T-cell (primary cell): ENCODE measurements at regions not wholly inside any gene's neighbourhood (a gene's known extent, or its start where the extent isn't known, plus 50 kb on each side); places are given as distances from the start of the nearest gene placed in this dataset.

Experiments used
- ATAC-seq, 4 experiments: fragments of 200-7000 bp in 3 of 4; fragments of 150-1000 bp in 1 of 4; cut with Tn5 transposase; replicated peaks in 1 of 4; 1 replicate in 3 of 4; 2 replicates in 1 of 4; pipeline ENCODE4 v1.10.0; 2021; ENCODE audit warnings: moderate library complexity in 3 of 4, mild to moderate bottlenecking in 2 of 4, moderate number of reproducible peaks in 1 of 4
- CTCF ChIA-PET, 2 donors: fragments of 300-600 bp; sonication (Branson Sonifier 250); formaldehyde crosslinking; loops; one replicate each; lab custom pipeline; 2022; ENCODE audit warnings: antibody characterized with exemption in 2 of 2; lab: Charles Lee
- POLR2A ChIA-PET, 2 donors: fragments of 300-600 bp; sonication (Branson Sonifier 250); formaldehyde crosslinking; loops; one replicate each; lab custom pipeline; 2022; ENCODE audit warnings: antibody characterized with exemption in 2 of 2; lab: Charles Lee
- DNase-seq, 35 experiments: peaks; one replicate each; pipeline versions ENCODE4 v3.0.0 to v3.0.0-alpha.2; 2013 to 2023
- H3K27ac ChIP-seq: one replicate; pipeline ENCODE4 v1.5.1; 2013; ENCODE audit warnings: low read length
- H3K27me3 ChIP-seq, 2 experiments: replicated peaks in 1 of 2; 1 replicate in 1 of 2; 2 replicates in 1 of 2; pipeline versions ENCODE4 v1.6.1 to v1.7.0; 2013; ENCODE audit warnings: low read length in 1 of 2, mixed read lengths in 1 of 2; ENCODE audit not compliant: control insufficient read depth in 2 of 2, insufficient read depth in 2 of 2; ENCODE audit errors: extremely low read depth in 1 of 2
- H3K36me3 ChIP-seq, 2 donors: 1 replicate in 1 of 2; 2 replicates in 1 of 2; pipeline versions ENCODE4 v1.6.1 to v1.7.0; 2013; ENCODE audit warnings: low read length in 1 of 2; ENCODE audit not compliant: control insufficient read depth in 2 of 2, insufficient read depth in 1 of 2; ENCODE audit errors: extremely low read depth in 1 of 2
- H3K4me1 ChIP-seq, 2 experiments: 1 replicate in 1 of 2; 2 replicates in 1 of 2; pipeline versions ENCODE4 v1.6.1 to v1.7.0; 2013; ENCODE audit warnings: low read length in 2 of 2, mixed read lengths in 1 of 2; ENCODE audit not compliant: insufficient read depth in 2 of 2, control insufficient read depth in 1 of 2; ENCODE audit errors: extremely low read depth in 1 of 2
- H3K4me3 ChIP-seq, 2 donors: 1 replicate in 1 of 2; 2 replicates in 1 of 2; pipeline versions ENCODE4 v1.5.1 to v1.7.0; 2013; ENCODE audit warnings: mild to moderate bottlenecking in 2 of 2, low read length in 1 of 2, moderate library complexity in 1 of 2; ENCODE audit not compliant: control insufficient read depth in 1 of 2; ENCODE audit errors: extremely low read depth in 1 of 2
- H3K9me3 ChIP-seq: 2 replicates; pipeline ENCODE4 v1.7.0; 2013
- H3K27ac Mint-ChIP-seq, 2 donors: one replicate each; pipeline ENCODE4 v1.8.0; 2020 to 2021; ENCODE audit warnings: mild to moderate bottlenecking in 2 of 2, mixed read lengths in 2 of 2
- H3K27me3 Mint-ChIP-seq, 2 donors: one replicate each; pipeline ENCODE4 v1.8.0; 2021 to 2022; ENCODE audit warnings: mixed read lengths in 2 of 2
- H3K36me3 Mint-ChIP-seq: one replicate; pipeline ENCODE4 v1.8.0; 2021; ENCODE audit warnings: mixed read lengths
- H3K4me1 Mint-ChIP-seq, 3 donors: one replicate each; pipeline ENCODE4 v1.8.0; 2020 to 2022; ENCODE audit warnings: mixed read lengths in 3 of 3, mild to moderate bottlenecking in 1 of 3
- H3K4me3 Mint-ChIP-seq, 3 donors: one replicate each; pipeline ENCODE4 v1.8.0; 2020 to 2022; ENCODE audit warnings: mild to moderate bottlenecking in 3 of 3, mixed read lengths in 3 of 3, moderate library complexity in 3 of 3
- H3K9me3 Mint-ChIP-seq, 3 donors: one replicate each; pipeline ENCODE4 v1.8.0; 2020 to 2022; ENCODE audit warnings: mixed read lengths in 3 of 3
- WGBS: methylation state at CpG from one replicate; pipeline ENCODE4 v1.1.5; 2013; ENCODE audit warnings: missing lambda C conversion rate; ENCODE audit not compliant: insufficient coverage; 5-methylcytosine and 5-hydroxymethylcytosine counted together

DNA sequence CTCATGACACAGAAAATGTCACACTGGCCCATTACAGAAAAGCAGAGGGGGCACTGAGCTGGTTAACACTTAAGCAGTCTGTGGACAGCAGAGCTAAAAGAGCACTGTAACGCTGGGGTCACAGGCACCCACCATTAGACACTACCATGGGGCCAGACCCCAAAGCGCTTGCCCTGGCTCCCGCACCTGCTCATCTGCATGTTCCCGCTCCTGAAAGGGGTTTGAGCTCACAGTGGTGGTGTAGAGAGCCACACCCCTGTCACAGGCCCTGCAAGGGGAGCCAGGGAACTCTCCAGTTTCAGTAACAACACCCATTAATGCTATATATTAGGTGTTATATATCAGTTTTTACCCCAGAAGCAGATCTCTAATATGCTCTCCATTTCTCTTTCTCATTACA lies 187.0 kb downstream of the ANKRD50 start:
- Mint-ChIP-seq H3K4me1 (no peaks in the 10 kb centered on the region), H3K4me3 (no peak overlapping the region), H3K27me3 (peaks cover 0 to 3% of the 10 kb centered on the region in 2 donors), H3K36me3 (no peaks in the 10 kb centered on the region), H3K9me3 (peaks cover 0 to 7% (median 3%) of the 10 kb centered on the region in 3 donors), H3K27ac (no peak overlapping the region)
- ChIA-PET POLR2A (no interaction called here), CTCF (no interaction called here)
- DNase-seq (no peak), ATAC-seq (no peak)
- no peaks in the 10 kb centered on the region for H3K27me3 ChIP-seq
- H3K4me3 ChIP-seq = no peak overlapping the region
- no peaks in the 10 kb centered on the region for H3K9me3 ChIP-seq
- no peak overlapping the region for H3K27ac ChIP-seq
- no peaks in the 10 kb centered on the region for H3K4me1 ChIP-seq
- no peaks in the 10 kb centered on the region for H3K36me3 ChIP-seq
- no CpG with 5 or more reads among the region's 4 CpGs for WGBS

DNA sequence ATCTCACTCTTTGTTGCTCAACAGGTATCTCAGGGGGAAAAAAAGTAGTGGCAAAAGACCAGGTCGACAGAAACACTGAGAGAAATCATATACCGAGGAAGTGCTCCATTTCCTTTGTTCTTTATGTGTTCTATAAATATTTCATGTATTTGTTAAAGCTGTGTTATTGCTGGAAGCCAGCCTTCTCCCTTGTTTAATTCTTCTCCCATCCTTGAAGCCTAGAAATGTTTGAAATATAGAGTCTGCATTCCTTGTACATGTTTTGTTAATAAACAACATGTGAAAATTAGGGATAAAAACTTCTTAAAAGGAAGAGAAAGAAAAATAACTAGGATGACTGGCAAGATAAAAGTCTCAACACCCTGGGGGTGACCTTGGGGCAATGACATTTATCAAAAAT lies 186.2 kb downstream of the ANKRD50 start:
- no peak for DNase-seq
- no peak overlapping the region for H3K27ac Mint-ChIP-seq
- ChIA-PET CTCF (no interaction called here), POLR2A (no interaction called here)
- H3K4me1 Mint-ChIP-seq = no peaks in the 10 kb centered on the region
- H3K9me3 Mint-ChIP-seq = peaks cover 0 to 7% (median 3%) of the 10 kb centered on the region in 3 donors
- H3K36me3 ChIP-seq = no peaks in the 10 kb centered on the region
- no peaks in the 10 kb centered on the region for H3K27me3 ChIP-seq
- no peak overlapping the region for H3K4me3 Mint-ChIP-seq
- no peak overlapping the region for H3K27ac ChIP-seq
- H3K4me3 ChIP-seq = no peak overlapping the region
- no peaks in the 10 kb centered on the region for H3K36me3 Mint-ChIP-seq
- no peaks in the 10 kb centered on the region for H3K4me1 ChIP-seq
- no peaks in the 10 kb centered on the region for H3K9me3 ChIP-seq
- peaks cover 0 to 3% of the 10 kb centered on the region in 2 donors for H3K27me3 Mint-ChIP-seq
- WGBS = no CpG with 5 or more reads among the region's 2 CpGs
- no peak for ATAC-seq

DNA sequence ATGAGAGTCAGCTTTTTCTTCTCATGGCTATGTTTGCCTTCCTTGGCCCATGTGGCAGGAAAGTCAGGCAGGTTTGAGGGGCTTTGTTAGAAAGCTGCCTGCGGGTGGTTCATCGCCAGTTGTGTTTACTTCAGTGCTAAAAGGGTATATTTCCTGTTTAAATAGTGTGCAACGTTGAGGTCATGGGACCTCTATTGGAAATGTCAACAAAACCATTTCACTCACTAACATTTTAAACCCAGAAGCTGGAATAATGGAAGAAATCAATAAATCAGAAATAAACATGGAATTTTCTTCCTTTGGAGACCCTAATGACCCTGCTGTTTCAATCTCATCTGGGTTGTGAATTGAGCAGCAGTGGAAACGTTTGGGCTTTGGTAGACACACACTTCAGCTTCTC lies 185.8 kb downstream of the ANKRD50 start:
- no peak for ATAC-seq

GRCh38 chr4:124527364-124527763 lies 185.2 kb downstream of the ANKRD50 start:
- Mint-ChIP-seq H3K27me3 (peaks cover 0 to 2% of the 10 kb centered on the region in 2 donors), H3K9me3 (peaks cover 0 to 7% (median 3%) of the 10 kb centered on the region in 3 donors), H3K36me3 (no peaks in the 10 kb centered on the region), H3K27ac (no peak overlapping the region), H3K4me3 (no peak overlapping the region), H3K4me1 (no peaks in the 10 kb centered on the region)
- H3K4me1 ChIP-seq = no peaks in the 10 kb centered on the region
- H3K27ac ChIP-seq = no peak overlapping the region
- 88% methylated on average over 1 of the region's 3 CpGs for WGBS
- ChIA-PET CTCF (no interaction called here), POLR2A (no interaction called here)
- H3K4me3 ChIP-seq = no peak overlapping the region
- no peaks in the 10 kb centered on the region for H3K9me3 ChIP-seq
- H3K27me3 ChIP-seq = no peaks in the 10 kb centered on the region
- H3K36me3 ChIP-seq = no peaks in the 10 kb centered on the region
- DNase-seq = no peak
- ATAC-seq = no peak

More for the DNA sequence above, 185.8 kb downstream of the ANKRD50 start:
- no peaks in the 10 kb centered on the region for H3K4me1 ChIP-seq
- DNase-seq = no peak
- POLR2A ChIA-PET = no interaction called here
- H3K36me3 Mint-ChIP-seq = no peaks in the 10 kb centered on the region
- no peak overlapping the region for H3K4me3 ChIP-seq
- H3K36me3 ChIP-seq = no peaks in the 10 kb centered on the region
- no peak overlapping the region for H3K27ac Mint-ChIP-seq
- CTCF ChIA-PET = no interaction called here
- H3K27me3 Mint-ChIP-seq = peaks cover 0 to 3% of the 10 kb centered on the region in 2 donors
- H3K9me3 ChIP-seq = no peaks in the 10 kb centered on the region
- no peak overlapping the region for H3K4me3 Mint-ChIP-seq
- H3K4me1 Mint-ChIP-seq = no peaks in the 10 kb centered on the region
- no peaks in the 10 kb centered on the region for H3K27me3 ChIP-seq
- no peak overlapping the region for H3K27ac ChIP-seq
- no CpG with 5 or more reads among the region's 4 CpGs for WGBS
- peaks cover 0 to 7% (median 3%) of the 10 kb centered on the region in 3 donors for H3K9me3 Mint-ChIP-seq

DNA sequence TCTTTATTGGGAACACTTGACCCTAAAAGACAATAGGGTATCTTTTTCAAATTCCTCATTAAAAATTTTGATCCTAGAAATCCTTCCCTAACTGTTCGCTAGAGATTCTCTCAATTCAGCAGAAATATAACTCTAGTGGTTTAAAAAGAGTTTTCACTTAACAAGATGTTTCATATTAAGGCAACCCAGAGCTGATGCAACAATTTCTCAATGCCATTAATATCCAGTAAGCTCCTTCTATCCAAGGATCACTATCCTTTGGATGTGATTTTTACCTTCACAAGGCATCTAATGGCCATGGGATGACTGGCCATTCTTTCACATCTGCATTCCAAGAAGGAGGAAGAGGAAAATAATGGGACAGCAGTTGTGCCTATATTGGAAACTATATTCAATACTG lies 183.4 kb downstream of the ANKRD50 start:
- Mint-ChIP-seq H3K27me3 (no peaks in the 10 kb centered on the region), H3K4me3 (no peak overlapping the region), H3K27ac (no peak overlapping the region), H3K36me3 (no peaks in the 10 kb centered on the region), H3K9me3 (peaks cover 0 to 7% (median 0%) of the 10 kb centered on the region in 3 donors), H3K4me1 (no peaks in the 10 kb centered on the region)
- no peaks in the 10 kb centered on the region for H3K27me3 ChIP-seq
- POLR2A ChIA-PET = interaction anchor here in 1 of 2 donors (0.5 kb wide), 1 partner anchor 15 kb away, joined by 4 read pairs; no protein-coding TSS in a partner anchor
- no peak overlapping the region for H3K27ac ChIP-seq
- no peak overlapping the region for H3K4me3 ChIP-seq
- H3K9me3 ChIP-seq = no peaks in the 10 kb centered on the region
- DNase-seq (no peak), ATAC-seq (no peak)
- no peaks in the 10 kb centered on the region for H3K4me1 ChIP-seq
- no peaks in the 10 kb centered on the region for H3K36me3 ChIP-seq
- no CpG with 5 or more reads among the region's 1 CpG for WGBS
- CTCF ChIA-PET = no interaction called here

DNA sequence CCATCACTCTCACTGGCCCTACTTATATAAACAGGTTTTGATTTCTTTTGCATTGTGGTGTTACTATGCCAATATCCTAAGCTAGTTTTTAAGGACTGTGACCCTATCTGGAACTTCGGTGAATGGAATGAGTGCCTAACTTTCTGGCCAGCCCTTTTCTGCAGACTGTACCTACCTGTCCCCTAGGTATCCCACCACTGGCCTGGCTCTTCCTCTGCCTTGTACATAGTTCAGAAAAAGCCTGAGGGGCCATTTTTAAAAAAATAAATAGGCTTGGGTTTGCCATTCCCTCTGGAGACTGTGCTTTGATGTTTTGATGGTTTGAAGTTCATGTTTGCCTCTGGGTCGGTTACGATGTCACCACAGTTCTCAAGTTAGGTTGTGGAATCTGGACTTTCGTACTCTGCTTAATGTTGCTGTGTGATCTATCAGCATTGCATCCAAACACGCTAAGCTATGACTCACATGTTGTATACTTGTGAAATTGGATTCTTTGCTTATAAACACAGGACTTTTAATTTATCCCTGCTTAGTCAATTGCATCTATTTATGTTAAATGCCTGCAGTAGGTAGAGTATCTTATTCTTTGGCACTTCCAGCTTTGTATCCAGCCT lies 182.0 kb downstream of the ANKRD50 start:
- DNase-seq = no peak
- Histone ChIP-seq H3K9me3 (no peaks in the 10 kb centered on the region), H3K4me1 (no peaks in the 10 kb centered on the region), H3K27ac (no peak overlapping the region), H3K27me3 (no peaks in the 10 kb centered on the region), H3K36me3 (no peaks in the 10 kb centered on the region), H3K4me3 (no peak overlapping the region)
- H3K4me1 Mint-ChIP-seq = no peaks in the 10 kb centered on the region
- no peaks in the 10 kb centered on the region for H3K27me3 Mint-ChIP-seq
- CTCF ChIA-PET = no interaction called here
- ATAC-seq = no peak
- POLR2A ChIA-PET = no interaction called here
- no peak overlapping the region for H3K4me3 Mint-ChIP-seq
- no peak overlapping the region for H3K27ac Mint-ChIP-seq
- H3K9me3 Mint-ChIP-seq = peaks cover 0 to 7% (median 0%) of the 10 kb centered on the region in 3 donors
- WGBS = 100% methylated on average over 3 of the region's 5 CpGs
- no peaks in the 10 kb centered on the region for H3K36me3 Mint-ChIP-seq
